GM12878 (cell line): ENCODE measurements at regions not wholly inside any gene's neighbourhood (a gene's known extent, or its start where the extent isn't known, plus 50 kb on each side); places are given as distances from the start of the nearest gene placed in this dataset.

ENCODE experiments used
- ATAC-seq: fragments of 200-7000 bp; cut with Tn5 transposase; 3 replicates; pipeline ENCODE4 v1.9.1; 2020; ENCODE audit warnings: mild to moderate bottlenecking, moderate library complexity
- BruUV-seq: library from RNA; stranded (reverse); fragments of 400-500 nt; replicated peaks from 2 replicates; lab custom pipeline; 2021; lab: Mats Ljungman, UMichigan
- CTCF ChIA-PET: fragments of 300-600 bp; sonication (Branson Sonifier 250); formaldehyde crosslinking; extraction: SDS; loops from one replicate; lab custom pipeline; 2021; ENCODE audit warnings: inconsistent platforms; lab: Yijun Ruan, JAX
- POLR2A ChIA-PET: fragments of 350-600 bp; formaldehyde crosslinking; extraction: SDS; loops from one replicate; lab custom pipeline; 2021; ENCODE audit warnings: inconsistent platforms; lab: Charles Lee
- RAD21 ChIA-PET: fragments of 300-600 bp; sonication (Branson Sonifier 250); formaldehyde crosslinking; loops from one replicate; lab custom pipeline; 2023; ENCODE audit warnings: antibody characterized with exemption; ENCODE audit not compliant: unreplicated experiment; lab: Charles Lee
- SMC1A ChIA-PET: fragments of 300-600 bp; sonication (Branson Sonifier 250); formaldehyde crosslinking; loops from one replicate; lab custom pipeline; 2023; ENCODE audit not compliant: unreplicated experiment, uncharacterized antibody; lab: Charles Lee
- DNase-seq: peaks from one replicate; pipeline ENCODE4 v3.0.0-alpha.2; 2011; ENCODE audit warnings: low read depth, low spot score
- FAIRE-seq: peaks from 3 replicates; lab custom pipeline; 2011; peaks lifted over from hg19 to GRCh38; lab: Jason Lieb, UNC
- H2AFZ ChIP-seq: 2 replicates; pipeline ENCODE4 v1.6.0; 2011; ENCODE audit warnings: low read depth, low read length, control low read depth; ENCODE audit not compliant: control insufficient read depth
- H3K27ac ChIP-seq: 2 replicates; pipeline ENCODE4 v1.5.1; 2011; ENCODE audit warnings: control low read depth; ENCODE audit not compliant: control insufficient read depth, insufficient read depth
- H3K27me3 ChIP-seq, 2 experiments: replicated peaks in 1 of 2; 2 replicates each; pipeline versions ENCODE4 v1.6.0 to v1.6.1; 2011; ENCODE audit warnings: low read length in 1 of 2; ENCODE audit not compliant: control insufficient read depth in 2 of 2, insufficient read depth in 2 of 2
- H3K36me3 ChIP-seq, 2 experiments: 2 replicates each; pipeline ENCODE4 v1.5.1; 2011; ENCODE audit warnings: low read length in 1 of 2; ENCODE audit not compliant: control insufficient read depth in 2 of 2, insufficient read depth in 2 of 2
- H3K4me1 ChIP-seq: 2 replicates; pipeline ENCODE4 v1.6.1; 2011; ENCODE audit warnings: mild to moderate bottlenecking, low read length, moderate library complexity, mixed read lengths; ENCODE audit not compliant: control insufficient read depth, insufficient read depth
- H3K4me2 ChIP-seq: 2 replicates; pipeline ENCODE4 v1.6.0; 2011; ENCODE audit warnings: control low read depth; ENCODE audit not compliant: control insufficient read depth, insufficient read depth
- H3K4me3 ChIP-seq: fragments of 200-600 bp; sonication (generic); 2 replicates; pipeline ENCODE4 v1.5.1; 2016
- H3K79me2 ChIP-seq: 2 replicates; pipeline ENCODE4 v1.6.0; 2011; ENCODE audit warnings: low read length; ENCODE audit not compliant: control insufficient read depth, insufficient read depth
- H3K9ac ChIP-seq: 2 replicates; pipeline ENCODE4 v1.8.0; 2011; ENCODE audit warnings: low read length, control low read depth, mixed read lengths; ENCODE audit not compliant: control insufficient read depth, insufficient read depth
- H3K9me3 ChIP-seq: replicated peaks from 3 replicates; pipeline ENCODE4 v1.5.1; 2011; ENCODE audit warnings: mild to moderate bottlenecking, low read length; ENCODE audit not compliant: control insufficient read depth, insufficient read depth
- H4K20me1 ChIP-seq: 2 replicates; pipeline ENCODE4 v1.6.0; 2011; ENCODE audit not compliant: control insufficient read depth, insufficient read depth
- KLF5 ChIP-seq: fragments of 450-650 bp; IDR thresholded peaks from 2 replicates; pipeline ENCODE4 v1.6.1; 2014; ENCODE audit warnings: mild to moderate bottlenecking; ENCODE audit not compliant: partially characterized antibody
- LARP7 ChIP-seq: fragments of 450-650 bp; IDR thresholded peaks from 2 replicates; pipeline ENCODE4 v1.6.1; 2017; ENCODE audit warnings: mild to moderate bottlenecking
- RAD51 ChIP-seq: fragments of 450-650 bp; IDR thresholded peaks from 2 replicates; pipeline ENCODE4 v1.6.1; 2016; ENCODE audit warnings: moderate library complexity, mild to moderate bottlenecking, inconsistent platforms
- RBBP5 ChIP-seq: fragments of 200-600 bp; sonication (generic); conservative IDR thresholded peaks from 2 replicates; pipeline ENCODE4 v1.6.1; 2016
- TBL1XR1 ChIP-seq: IDR thresholded peaks from 2 replicates; pipeline ENCODE4 v1.6.1; 2012; ENCODE audit warnings: low read depth, low read length, improper control_type of control experiment
- TCF7 ChIP-seq: IDR thresholded peaks from 2 replicates; pipeline ENCODE4 v1.6.1; 2014; ENCODE audit warnings: antibody characterized with exemption, borderline replicate concordance
- YY1 ChIP-seq: IDR thresholded peaks from 2 replicates; pipeline ENCODE4 v1.6.1; 2011; ENCODE audit warnings: low read depth, mild to moderate bottlenecking, low read length
- ZBED1 ChIP-seq: IDR thresholded peaks from 2 replicates; pipeline ENCODE4 v1.6.1; 2016; ENCODE audit warnings: borderline replicate concordance
- ZNF24 ChIP-seq: fragments of 450-650 bp; IDR thresholded peaks from 2 replicates; pipeline ENCODE4 v1.6.1; 2017; ENCODE audit warnings: antibody characterized with exemption, mild to moderate bottlenecking
- ZNF274 ChIP-seq: IDR thresholded peaks from one replicate; pipeline ENCODE4 v1.8.0; 2011; ENCODE audit not compliant: insufficient read length, insufficient read depth
- WGBS: methylation state at CpG from one replicate; pipeline ENCODE4 v1.1.6; 2016; ENCODE audit warnings: low lambda C conversion rate; ENCODE audit not compliant: insufficient replicate concordance, insufficient coverage; ENCODE audit errors: missing lambda C conversion rate; 5-methylcytosine and 5-hydroxymethylcytosine counted together
- in situ Hi-C: fragments of 300-500 bp; cut with MboI; formaldehyde crosslinking; loops from 9 replicates; pipeline ENCODE4 v1.14.3; 2018; ENCODE audit warnings: mixed read lengths
- intact Hi-C: fragments of 100-400 bp; cut with micrococcal nuclease; formaldehyde crosslinking; loops from one replicate; pipeline ENCODE4 v1.14.2; 2022; ENCODE audit not compliant: unreplicated experiment
- TF ChIP-seq, protein P1 (sequence below): fragments of 450-650 bp; IDR thresholded peaks from 2 replicates; pipeline ENCODE4 v1.6.1; 2018; ENCODE audit warnings: mild to moderate bottlenecking, low read depth, moderate library complexity; ENCODE audit not compliant: partially characterized antibody
- TF ChIP-seq, protein P2 (sequence below): IDR thresholded peaks from 2 replicates; pipeline ENCODE4 v1.6.1; 2011; ENCODE audit warnings: borderline replicate concordance, low read depth, mild to moderate bottlenecking, moderate library complexity, mixed read lengths, low read length; ENCODE audit not compliant: insufficient read depth; ENCODE audit errors: extremely low read length

DNA sequence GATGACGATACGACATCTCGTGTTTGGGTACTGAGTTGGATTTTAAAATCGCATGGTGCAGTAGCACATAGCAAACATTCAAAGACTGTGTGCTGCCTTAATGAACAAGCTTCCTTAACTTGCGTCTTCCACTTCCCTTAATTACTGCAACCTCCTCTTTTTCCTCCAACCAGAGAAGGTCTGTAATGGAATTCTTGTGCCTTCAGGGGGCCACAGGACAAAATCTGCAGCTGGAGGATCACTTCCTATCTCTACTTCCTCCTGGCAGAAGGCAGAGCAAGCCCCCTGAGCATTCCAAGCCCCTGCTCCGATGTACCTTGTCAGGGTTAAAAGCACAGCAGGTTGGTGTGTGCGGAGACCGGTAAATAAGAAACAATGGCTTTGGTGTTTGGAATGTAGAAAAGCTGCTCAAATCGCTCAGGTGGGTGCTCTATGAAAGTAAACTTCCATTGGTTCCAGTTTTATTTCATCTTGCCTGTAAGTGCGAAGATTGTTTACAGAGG, 151.3 kb upstream of the UQCRFS1 start:
- ChIA-PET CTCF (no interaction called here), POLR2A (no interaction called here), RAD21 (no interaction called here), SMC1A (no interaction called here)
- no peak overlapping the region for H3K4me3 ChIP-seq
- no peak overlapping the region for H3K27ac ChIP-seq
- ATAC-seq (no peak), FAIRE-seq (no peak), DNase-seq (no peak)
- in situ Hi-C loops = no loop called here
- intact Hi-C loops = no loop called here
- no peaks in the 10 kb centered on the region for H3K79me2 ChIP-seq
- no peaks in the 10 kb centered on the region for H3K4me1 ChIP-seq
- no peaks in the 10 kb centered on the region for H3K27me3 ChIP-seq
- H2AFZ ChIP-seq = no peak overlapping the region
- BruUV-seq = no TSS peak
- H3K4me2 ChIP-seq = no peak overlapping the region
- H4K20me1 ChIP-seq = no peaks in the 10 kb centered on the region
- no peak overlapping the region for H3K9ac ChIP-seq
- no peaks in the 10 kb centered on the region for H3K36me3 ChIP-seq
- whole genome bisulfite sequencing = 48% methylated on average over 10 of the region's 10 CpGs
- TF ChIP-seq KLF5 (no peak), YY1 (no peak), TBL1XR1 (no peak)
- TF ChIP-seq, protein P1, sequence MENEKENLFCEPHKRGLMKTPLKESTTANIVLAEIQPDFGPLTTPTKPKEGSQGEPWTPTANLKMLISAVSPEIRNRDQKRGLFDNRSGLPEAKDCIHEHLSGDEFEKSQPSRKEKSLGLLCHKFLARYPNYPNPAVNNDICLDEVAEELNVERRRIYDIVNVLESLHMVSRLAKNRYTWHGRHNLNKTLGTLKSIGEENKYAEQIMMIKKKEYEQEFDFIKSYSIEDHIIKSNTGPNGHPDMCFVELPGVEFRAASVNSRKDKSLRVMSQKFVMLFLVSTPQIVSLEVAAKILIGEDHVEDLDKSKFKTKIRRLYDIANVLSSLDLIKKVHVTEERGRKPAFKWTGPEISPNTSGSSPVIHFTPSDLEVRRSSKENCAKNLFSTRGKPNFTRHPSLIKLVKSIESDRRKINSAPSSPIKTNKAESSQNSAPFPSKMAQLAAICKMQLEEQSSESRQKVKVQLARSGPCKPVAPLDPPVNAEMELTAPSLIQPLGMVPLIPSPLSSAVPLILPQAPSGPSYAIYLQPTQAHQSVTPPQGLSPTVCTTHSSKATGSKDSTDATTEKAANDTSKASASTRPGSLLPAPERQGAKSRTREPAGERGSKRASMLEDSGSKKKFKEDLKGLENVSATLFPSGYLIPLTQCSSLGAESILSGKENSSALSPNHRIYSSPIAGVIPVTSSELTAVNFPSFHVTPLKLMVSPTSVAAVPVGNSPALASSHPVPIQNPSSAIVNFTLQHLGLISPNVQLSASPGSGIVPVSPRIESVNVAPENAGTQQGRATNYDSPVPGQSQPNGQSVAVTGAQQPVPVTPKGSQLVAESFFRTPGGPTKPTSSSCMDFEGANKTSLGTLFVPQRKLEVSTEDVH = no peak
- H3K9me3 ChIP-seq = no peaks in the 10 kb centered on the region

DNA sequence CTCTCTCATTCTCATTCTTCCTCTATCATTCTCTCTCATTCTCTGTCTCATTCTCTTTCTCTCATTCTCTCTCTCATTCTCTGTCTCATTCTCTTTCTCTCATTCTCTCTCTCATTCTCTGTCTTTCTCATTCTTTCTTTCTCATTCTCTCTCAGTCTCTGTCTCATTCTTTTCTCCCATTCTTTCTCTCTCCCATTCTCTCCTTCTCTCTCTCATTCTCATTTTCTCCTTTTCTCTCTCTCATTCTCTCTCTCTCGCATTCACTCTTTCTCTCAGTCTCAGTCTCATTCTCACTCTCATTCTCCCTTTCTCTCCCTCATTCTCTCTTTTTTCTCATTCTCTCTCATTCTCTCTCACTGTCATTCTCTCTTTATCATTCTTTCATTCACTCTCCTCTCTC, 152.0 kb upstream of the UQCRFS1 start:
- no peaks in the 10 kb centered on the region for H3K4me1 ChIP-seq
- no peak overlapping the region for H3K27ac ChIP-seq
- H3K9ac ChIP-seq = no peak overlapping the region
- WGBS = 0% methylated on average over 1 of the region's 1 CpG
- H3K27me3 ChIP-seq = no peaks in the 10 kb centered on the region
- H4K20me1 ChIP-seq = no peaks in the 10 kb centered on the region
- ChIA-PET SMC1A (no interaction called here), CTCF (interaction anchor here (0.7 kb wide), 1 partner anchor 357 kb away, joined by 3 read pairs; no protein-coding TSS in a partner anchor), POLR2A (no interaction called here), RAD21 (no interaction called here)
- no peak overlapping the region for H2AFZ ChIP-seq
- H3K79me2 ChIP-seq = no peaks in the 10 kb centered on the region
- no peak overlapping the region for H3K4me3 ChIP-seq
- H3K9me3 ChIP-seq = no peaks in the 10 kb centered on the region
- intact Hi-C loops = no loop called here
- no peak for FAIRE-seq
- DNase-seq = no peak
- in situ Hi-C loops = no loop called here
- no peak for ATAC-seq
- no peaks in the 10 kb centered on the region for H3K36me3 ChIP-seq
- no peak overlapping the region for H3K4me2 ChIP-seq
- BruUV-seq = no TSS peak
- TF ChIP-seq RBBP5 (no peak), LARP7 (no peak), ZBED1 (no peak), KLF5 (no peak), RAD51 (no peak), TCF7 (no peak), ZNF274 (no peak), ZNF24 (no peak)
- TF ChIP-seq, protein P2, sequence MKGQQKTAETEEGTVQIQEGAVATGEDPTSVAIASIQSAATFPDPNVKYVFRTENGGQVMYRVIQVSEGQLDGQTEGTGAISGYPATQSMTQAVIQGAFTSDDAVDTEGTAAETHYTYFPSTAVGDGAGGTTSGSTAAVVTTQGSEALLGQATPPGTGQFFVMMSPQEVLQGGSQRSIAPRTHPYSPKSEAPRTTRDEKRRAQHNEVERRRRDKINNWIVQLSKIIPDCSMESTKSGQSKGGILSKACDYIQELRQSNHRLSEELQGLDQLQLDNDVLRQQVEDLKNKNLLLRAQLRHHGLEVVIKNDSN = no peak
